Sigmoid colon (tissue), 4 donors: ENCODE measurements at regions not wholly inside any gene's neighbourhood (a gene's known extent, or its start where the extent isn't known, plus 50 kb on each side); places are given as distances from the start of the nearest gene placed in this dataset.

ENCODE experiments used
- CTCF ChIP-seq, 4 experiments: fragments of 450-650 bp in 3 of 4; fragments of 200-600 bp in 1 of 4; IDR thresholded peaks; one replicate each; pipeline ENCODE4 v1.5.1; 2016 to 2019; ENCODE audit warnings: antibody characterized with exemption in 4 of 4, mild to moderate bottlenecking in 3 of 4, moderate library complexity in 2 of 4
- POLR2AphosphoS5 ChIP-seq, 4 donors: sonication (generic); formaldehyde crosslinking; IDR thresholded peaks; one replicate each; pipeline ENCODE4 v1.6.1; 2017; ENCODE audit warnings: antibody characterized with exemption in 4 of 4

- no peak for TF ChIP-seq POLR2AphosphoS5 (IDR thresholded peaks at IDR 0.05)
- TF ChIP-seq CTCF (IDR thresholded peaks at IDR 0.05) = no peak
These were observed 1156.9 kb upstream of the MAP3K7 start for GRCh38 chr6:91743756-91744155.
